HEK293 (cell line): ENCODE measurements at regions not wholly inside any gene's neighbourhood (a gene's known extent, or its start where the extent isn't known, plus 50 kb on each side); places are given as distances from the start of the nearest gene placed in this dataset.

Experiments
- CTCF ChIP-seq: fragments of 450-650 bp; formaldehyde crosslinking; IDR thresholded peaks from 2 replicates; pipeline ENCODE4 v1.5.1; 2016; ENCODE audit warnings: missing biosample characterization, missing genetic modification characterization
- GLIS1 ChIP-seq: fragments of 450-650 bp; formaldehyde crosslinking; IDR thresholded peaks from 2 replicates; pipeline ENCODE4 v1.5.1; 2016; ENCODE audit warnings: missing biosample characterization, missing genetic modification characterization
- YY1 ChIP-seq: fragments of 450-650 bp; formaldehyde crosslinking; IDR thresholded peaks from 2 replicates; pipeline ENCODE4 v1.5.1; 2018; ENCODE audit warnings: missing biosample characterization, missing genetic modification characterization
- TF ChIP-seq, protein P1 (sequence below): fragments of 450-650 bp; formaldehyde crosslinking; IDR thresholded peaks from 2 replicates; pipeline ENCODE4 v1.5.1; 2016; ENCODE audit warnings: missing biosample characterization, missing genetic modification characterization

DNA sequence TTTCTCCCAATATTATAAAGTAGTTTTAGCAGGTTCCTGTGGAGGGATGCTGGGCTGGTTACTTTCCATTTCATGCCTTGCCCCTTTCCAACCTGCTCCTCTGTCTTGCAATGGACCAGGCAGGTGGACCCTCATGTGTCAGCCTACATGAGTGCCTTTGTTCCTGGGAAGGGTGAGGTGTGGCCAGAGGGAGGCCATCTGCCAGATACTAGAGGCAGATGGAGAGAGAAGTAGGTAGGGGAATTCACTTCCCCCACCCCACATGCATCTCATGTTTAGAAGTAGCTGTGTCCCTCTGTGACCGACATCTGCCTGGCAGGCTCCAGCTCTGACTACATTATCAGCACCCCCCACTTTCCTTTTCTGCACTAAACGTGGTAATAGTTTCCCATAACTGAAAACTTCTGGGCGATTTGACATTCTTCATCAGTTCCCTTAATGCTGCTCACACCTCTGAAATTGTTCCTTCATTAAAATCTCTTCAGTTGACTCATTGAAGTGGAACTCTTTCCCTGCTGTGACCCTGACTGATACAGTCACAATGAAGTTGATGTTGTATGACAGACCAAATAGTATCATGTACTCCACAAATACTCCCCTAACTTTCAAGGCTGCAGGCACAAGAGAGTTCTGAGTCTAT lies 396.3 kb upstream of the FZD8 start:
- TF ChIP-seq, protein P1, sequence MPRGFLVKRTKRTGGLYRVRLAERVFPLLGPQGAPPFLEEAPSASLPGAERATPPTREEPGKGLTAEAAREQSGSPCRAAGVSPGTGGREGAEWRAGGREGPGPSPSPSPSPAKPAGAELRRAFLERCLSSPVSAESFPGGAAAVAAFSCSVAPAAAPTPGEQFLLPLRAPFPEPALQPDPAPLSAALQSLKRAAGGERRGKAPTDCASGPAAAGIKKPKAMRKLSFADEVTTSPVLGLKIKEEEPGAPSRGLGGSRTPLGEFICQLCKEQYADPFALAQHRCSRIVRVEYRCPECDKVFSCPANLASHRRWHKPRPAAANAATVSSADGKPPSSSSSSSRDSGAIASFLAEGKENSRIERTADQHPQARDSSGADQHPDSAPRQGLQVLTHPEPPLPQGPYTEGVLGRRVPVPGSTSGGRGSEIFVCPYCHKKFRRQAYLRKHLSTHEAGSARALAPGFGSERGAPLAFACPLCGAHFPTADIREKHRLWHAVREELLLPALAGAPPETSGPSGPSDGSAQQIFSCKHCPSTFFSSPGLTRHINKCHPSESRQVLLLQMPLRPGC (tag by site-specific recombination), result no peak
- no peak for TF ChIP-seq CTCF (tag by site-specific recombination)
- TF ChIP-seq GLIS1 (tag by site-specific recombination), result no peak
- TF ChIP-seq YY1 (tag by site-specific recombination), result no peak
